ENCODE measurements at regions not wholly inside any gene's neighbourhood (a gene's known extent, or its start where the extent isn't known, plus 50 kb on each side); places are given as distances from the start of the nearest gene placed in this dataset.
"Not testable (repeated sequence)": the region's sequence is repeated elsewhere in the genome, so short reads cannot be mapped to it uniquely, and the experiment has no call there.

- Mint-ChIP-seq H3K4me1 (peaks cover 21% of the 10 kb centered on the region), H3K4me3 (no peak overlapping the region), H3K9me3 (ENCODE audit: low read depth) (no peaks in the 10 kb centered on the region), H3K36me3 (peaks cover 2% of the 10 kb centered on the region), H3K27me3 (peaks cover 17% of the 10 kb centered on the region), H3K27ac (peak overlapping the region; percentile 21)
- CTCF ChIA-PET = interaction anchor here (0.6 to 2.2 kb wide), 12 partner anchors 9 to 1867 kb away, joined by 3 to 26 read pairs (median 4); no protein-coding TSS in a partner anchor
- ATAC-seq = peak; percentile 65
- DNase-seq = no peak
Observed at GRCh38 chr2:39913648-39914461, 134.8 kb upstream of the THUMPD2 start.

- Mint-ChIP-seq H3K4me1 (no peaks in the 10 kb centered on the region), H3K36me3 (no peaks in the 10 kb centered on the region), H3K4me3 (no peak overlapping the region), H3K9me3 (ENCODE audit: low read depth) (peaks cover 3% of the 10 kb centered on the region), H3K27me3 (peaks cover 15% of the 10 kb centered on the region), H3K27ac (no peak overlapping the region)
- ATAC-seq (no peak), DNase-seq (no peak)
- CTCF ChIA-PET = no interaction called here
Observed at GRCh38 chr2:39902103-39902502, 123.0 kb upstream of the THUMPD2 start.

GRCh38 chr2:39898934-39899333 is 119.9 kb upstream of the THUMPD2 start:
- Mint-ChIP-seq H3K9me3 (ENCODE audit: low read depth) (peaks cover 3% of the 10 kb centered on the region), H3K4me3 (no peak overlapping the region), H3K4me1 (no peaks in the 10 kb centered on the region), H3K27me3 (peaks cover 13% of the 10 kb centered on the region), H3K27ac (no peak overlapping the region), H3K36me3 (no peaks in the 10 kb centered on the region)
- DNase-seq (no peak), ATAC-seq (no peak)
- CTCF ChIA-PET = no interaction called here

- H3K4me3 Mint-ChIP-seq = no peak overlapping the region
- no peak overlapping the region for H3K27ac Mint-ChIP-seq
- H3K36me3 Mint-ChIP-seq = no peaks in the 10 kb centered on the region
- DNase-seq (no peak), ATAC-seq (no peak)
- CTCF ChIA-PET = no interaction called here
- H3K9me3 Mint-ChIP-seq (ENCODE audit: low read depth) = peaks cover 3% of the 10 kb centered on the region
- peaks cover 8% of the 10 kb centered on the region for H3K27me3 Mint-ChIP-seq
- H3K4me1 Mint-ChIP-seq = no peaks in the 10 kb centered on the region
Observed at GRCh38 chr2:39897273-39897672, 118.2 kb upstream of the THUMPD2 start.

GRCh38 chr2:39894082-39894481 is 115.0 kb upstream of the THUMPD2 start:
- Mint-ChIP-seq H3K9me3 (ENCODE audit: low read depth) (peaks cover 3% of the 10 kb centered on the region), H3K27me3 (peaks cover 19% of the 10 kb centered on the region), H3K27ac (no peak overlapping the region), H3K4me1 (no peaks in the 10 kb centered on the region), H3K36me3 (no peaks in the 10 kb centered on the region), H3K4me3 (no peak overlapping the region)
- CTCF ChIA-PET = no interaction called here
- ATAC-seq (no peak), DNase-seq (no peak)

GRCh38 chr2:39893616-39894015 is 114.6 kb upstream of the THUMPD2 start:
- Mint-ChIP-seq H3K27me3 (peaks cover 19% of the 10 kb centered on the region), H3K36me3 (no peaks in the 10 kb centered on the region), H3K27ac (no peak overlapping the region), H3K4me1 (no peaks in the 10 kb centered on the region), H3K4me3 (no peak overlapping the region), H3K9me3 (ENCODE audit: low read depth) (no peaks in the 10 kb centered on the region)
- ATAC-seq (no peak), DNase-seq (no peak)
- CTCF ChIA-PET = no interaction called here

- DNase-seq (no peak), ATAC-seq (no peak)
- no peak overlapping the region for H3K27ac Mint-ChIP-seq
- CTCF ChIA-PET = no interaction called here
- peaks cover 6% of the 10 kb centered on the region for H3K27me3 Mint-ChIP-seq
- H3K9me3 Mint-ChIP-seq (ENCODE audit: low read depth) = peaks cover 2% of the 10 kb centered on the region
- H3K4me3 Mint-ChIP-seq = no peak overlapping the region
- H3K4me1 Mint-ChIP-seq = no peaks in the 10 kb centered on the region
- H3K36me3 Mint-ChIP-seq = no peaks in the 10 kb centered on the region
Observed at GRCh38 chr2:39881948-39882347, 102.9 kb upstream of the THUMPD2 start.

GRCh38 chr2:39881494-39881893 is 102.4 kb upstream of the THUMPD2 start:
- Mint-ChIP-seq H3K9me3 (ENCODE audit: low read depth) (peaks cover 2% of the 10 kb centered on the region), H3K36me3 (no peaks in the 10 kb centered on the region), H3K4me1 (no peaks in the 10 kb centered on the region), H3K27ac (no peak overlapping the region), H3K4me3 (no peak overlapping the region), H3K27me3 (peaks cover 3% of the 10 kb centered on the region)
- CTCF ChIA-PET = no interaction called here
- DNase-seq (no peak), ATAC-seq (no peak)

GRCh38 chr2:39879001-39879400 is 99.9 kb upstream of the THUMPD2 start:
- H3K4me1 Mint-ChIP-seq; H3K36me3 Mint-ChIP-seq; H3K9me3 Mint-ChIP-seq (ENCODE audit: low read depth); H3K27ac Mint-ChIP-seq; ATAC-seq; H3K27me3 Mint-ChIP-seq; CTCF ChIA-PET; DNase-seq; H3K4me3 Mint-ChIP-seq: not testable (repeated sequence)

- no peak for DNase-seq
- CTCF ChIA-PET = no interaction called here
- Mint-ChIP-seq H3K27ac (no peak overlapping the region), H3K27me3 (no peaks in the 10 kb centered on the region), H3K4me3 (no peak overlapping the region), H3K9me3 (ENCODE audit: low read depth) (peaks cover 2% of the 10 kb centered on the region), H3K36me3 (no peaks in the 10 kb centered on the region), H3K4me1 (no peaks in the 10 kb centered on the region)
- ATAC-seq = no peak
Observed at GRCh38 chr2:39875914-39876267, 96.8 kb upstream of the THUMPD2 start.

- CTCF ChIA-PET = no interaction called here
- H3K4me3 Mint-ChIP-seq = no peak overlapping the region
Observed at GRCh38 chr2:39875182-39875913, 96.3 kb upstream of the THUMPD2 start.

GRCh38 chr2:39874236-39874635 is 95.2 kb upstream of the THUMPD2 start:
- H3K27ac Mint-ChIP-seq = no peak overlapping the region
- no peak for DNase-seq
- H3K9me3 Mint-ChIP-seq (ENCODE audit: low read depth) = no peaks in the 10 kb centered on the region
- CTCF ChIA-PET = no interaction called here
- H3K4me1 Mint-ChIP-seq = no peaks in the 10 kb centered on the region
- H3K4me3 Mint-ChIP-seq = no peak overlapping the region
- ATAC-seq = no peak
- no peaks in the 10 kb centered on the region for H3K27me3 Mint-ChIP-seq
- no peaks in the 10 kb centered on the region for H3K36me3 Mint-ChIP-seq

More at GRCh38 chr2:39875182-39875913, 96.3 kb upstream of the THUMPD2 start:
- H3K27ac Mint-ChIP-seq = no peak overlapping the region
- H3K4me1 Mint-ChIP-seq = no peaks in the 10 kb centered on the region
- no peaks in the 10 kb centered on the region for H3K9me3 Mint-ChIP-seq (ENCODE audit: low read depth)
- H3K36me3 Mint-ChIP-seq = no peaks in the 10 kb centered on the region
- no peaks in the 10 kb centered on the region for H3K27me3 Mint-ChIP-seq
- DNase-seq = no peak
- no peak for ATAC-seq

- ATAC-seq = no peak
- no peaks in the 10 kb centered on the region for H3K4me1 Mint-ChIP-seq
- CTCF ChIA-PET = no interaction called here
- DNase-seq = no peak
- H3K36me3 Mint-ChIP-seq = no peaks in the 10 kb centered on the region
- no peaks in the 10 kb centered on the region for H3K27me3 Mint-ChIP-seq
- no peak overlapping the region for H3K4me3 Mint-ChIP-seq
- H3K9me3 Mint-ChIP-seq (ENCODE audit: low read depth) = no peaks in the 10 kb centered on the region
- no peak overlapping the region for H3K27ac Mint-ChIP-seq
Observed at GRCh38 chr2:39873586-39873985, 94.5 kb upstream of the THUMPD2 start.

- H3K27ac Mint-ChIP-seq = no peak overlapping the region
- CTCF ChIA-PET = no interaction called here
Observed at GRCh38 chr2:39872748-39873147, 93.7 kb upstream of the THUMPD2 start.

More at GRCh38 chr2:39872748-39873147, 93.7 kb upstream of the THUMPD2 start:
- no peak overlapping the region for H3K4me3 Mint-ChIP-seq
- ATAC-seq = no peak
- H3K27me3 Mint-ChIP-seq = no peaks in the 10 kb centered on the region
- H3K36me3 Mint-ChIP-seq = no peaks in the 10 kb centered on the region
- DNase-seq = no peak
- no peaks in the 10 kb centered on the region for H3K4me1 Mint-ChIP-seq
- no peaks in the 10 kb centered on the region for H3K9me3 Mint-ChIP-seq (ENCODE audit: low read depth)
